ENCODE measurements at regions not wholly inside any gene's neighbourhood (a gene's known extent, or its start where the extent isn't known, plus 50 kb on each side); places are given as distances from the start of the nearest gene placed in this dataset.

DNA sequence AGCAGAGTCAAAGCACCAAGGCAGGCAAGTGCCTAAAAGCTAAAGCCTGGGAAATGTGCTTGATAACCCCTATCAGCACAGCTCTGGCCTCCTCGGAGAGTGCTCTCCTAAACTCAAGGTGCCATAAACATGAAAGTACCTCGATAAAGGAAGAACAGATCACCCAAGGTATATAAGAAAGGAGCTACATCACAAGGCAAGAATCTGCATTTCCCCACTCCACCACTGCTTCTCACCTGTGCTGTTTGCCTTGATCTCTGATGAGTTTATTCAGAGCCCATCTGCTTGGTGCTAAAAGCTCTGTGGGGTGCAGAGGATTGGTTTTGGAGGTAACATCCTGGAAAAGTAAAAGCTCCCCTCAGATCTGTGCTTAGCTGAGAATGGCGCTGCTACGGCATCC lies 449.5 kb upstream of the CDH5 start:
- no peak for DNase-seq (ENCODE audit: low read depth in 2 of 2)

DNA sequence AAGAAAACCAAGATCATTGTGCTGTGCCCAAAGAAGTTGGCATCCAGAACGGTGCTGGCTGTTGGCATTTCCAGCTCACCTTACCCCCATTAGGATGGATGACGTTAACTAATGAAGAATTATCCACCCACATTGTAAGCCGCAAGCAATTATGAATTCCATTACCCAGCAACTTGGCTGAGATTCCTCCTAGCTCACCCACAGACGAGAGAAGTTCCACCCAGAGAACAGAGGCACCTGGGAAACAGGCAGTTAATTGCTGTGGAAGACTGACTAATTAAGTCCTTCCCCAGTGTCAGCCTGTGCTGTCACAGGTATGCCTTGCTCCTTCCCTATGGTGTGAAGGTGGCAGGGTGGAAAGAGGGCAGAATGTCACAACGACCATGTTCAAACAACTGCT lies 456.2 kb upstream of the CDH5 start:
- DNase-seq (ENCODE audit: low read depth in 2 of 2), result no peak

DNA sequence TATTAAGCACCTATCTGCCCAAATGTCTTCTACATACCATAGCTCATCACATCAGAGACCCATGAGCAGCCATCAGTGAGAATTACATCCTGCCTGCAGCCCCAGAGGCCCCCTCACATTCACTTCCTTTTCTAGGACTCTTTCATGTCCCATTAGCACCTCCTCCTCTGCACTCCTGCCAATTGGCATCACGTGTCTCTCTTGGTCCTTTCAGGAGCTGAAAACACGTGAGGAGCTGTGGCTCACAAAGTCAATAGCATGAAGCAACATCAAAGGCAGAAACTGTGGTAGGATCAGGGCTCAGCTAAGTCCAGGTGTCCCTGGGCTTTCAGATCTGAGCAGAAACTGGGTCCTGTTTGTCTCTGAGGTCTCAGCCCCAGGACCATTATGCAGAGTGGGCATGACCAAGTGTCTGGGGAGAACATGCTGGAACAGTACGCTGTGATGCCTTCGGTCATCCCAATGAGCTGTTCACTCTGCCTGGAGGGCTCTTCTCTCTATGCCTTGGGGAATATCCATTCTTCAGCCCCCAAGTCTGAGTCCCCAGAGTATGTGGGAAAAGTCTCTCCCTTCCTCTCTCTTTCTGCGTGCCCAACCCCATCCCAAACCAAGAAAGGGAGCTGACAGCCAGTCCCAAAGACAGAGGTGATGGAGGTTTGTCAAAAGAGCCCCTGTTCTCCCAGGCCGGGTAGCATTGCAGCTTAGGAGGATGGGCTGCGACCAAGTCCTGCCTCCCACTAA lies 457.0 kb upstream of the CDH5 start:
- DNase-seq (ENCODE audit: low read depth in 2 of 2), result no peak

DNA sequence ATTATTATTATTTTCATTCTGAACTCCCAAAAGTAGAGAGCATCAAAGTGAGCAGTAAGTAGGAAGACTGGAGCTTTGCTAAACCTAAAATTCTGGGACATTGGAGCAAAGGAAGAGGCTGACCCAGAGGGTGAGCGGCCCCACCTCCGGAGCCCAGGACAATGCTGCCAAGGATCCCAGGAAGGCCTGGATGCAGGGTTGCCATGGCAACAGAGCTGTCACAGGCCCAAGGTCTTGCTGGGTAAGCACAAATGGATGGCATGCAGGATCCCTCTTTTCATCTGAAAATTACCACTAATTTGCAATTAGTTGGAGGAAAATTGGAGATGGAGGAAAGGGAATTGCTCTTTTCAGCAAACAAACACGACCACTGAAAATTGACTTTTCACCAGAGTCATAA lies 457.9 kb upstream of the CDH5 start:
- DNase-seq (ENCODE audit: low read depth in 2 of 2), result no peak

DNA sequence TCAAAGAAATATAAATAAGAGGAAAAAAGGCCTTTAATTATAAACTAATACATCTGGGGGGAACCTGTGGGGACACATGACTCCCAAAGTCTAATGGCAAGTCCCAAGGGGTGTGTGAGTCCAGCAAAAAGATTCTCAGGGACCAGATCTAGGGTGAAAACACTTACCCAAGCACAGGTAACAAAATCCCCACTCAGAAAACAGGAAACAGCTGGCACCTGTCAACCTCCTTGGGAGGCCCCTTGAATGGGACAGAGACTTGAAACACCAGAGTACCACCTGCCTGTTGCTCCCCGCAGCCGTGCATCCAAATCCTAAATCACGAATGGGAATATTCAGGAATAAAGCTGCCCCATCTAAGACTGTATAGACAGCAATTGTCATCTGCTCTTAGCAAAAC lies 461.2 kb upstream of the CDH5 start:
- no peak for DNase-seq (ENCODE audit: low read depth in 2 of 2)

DNA sequence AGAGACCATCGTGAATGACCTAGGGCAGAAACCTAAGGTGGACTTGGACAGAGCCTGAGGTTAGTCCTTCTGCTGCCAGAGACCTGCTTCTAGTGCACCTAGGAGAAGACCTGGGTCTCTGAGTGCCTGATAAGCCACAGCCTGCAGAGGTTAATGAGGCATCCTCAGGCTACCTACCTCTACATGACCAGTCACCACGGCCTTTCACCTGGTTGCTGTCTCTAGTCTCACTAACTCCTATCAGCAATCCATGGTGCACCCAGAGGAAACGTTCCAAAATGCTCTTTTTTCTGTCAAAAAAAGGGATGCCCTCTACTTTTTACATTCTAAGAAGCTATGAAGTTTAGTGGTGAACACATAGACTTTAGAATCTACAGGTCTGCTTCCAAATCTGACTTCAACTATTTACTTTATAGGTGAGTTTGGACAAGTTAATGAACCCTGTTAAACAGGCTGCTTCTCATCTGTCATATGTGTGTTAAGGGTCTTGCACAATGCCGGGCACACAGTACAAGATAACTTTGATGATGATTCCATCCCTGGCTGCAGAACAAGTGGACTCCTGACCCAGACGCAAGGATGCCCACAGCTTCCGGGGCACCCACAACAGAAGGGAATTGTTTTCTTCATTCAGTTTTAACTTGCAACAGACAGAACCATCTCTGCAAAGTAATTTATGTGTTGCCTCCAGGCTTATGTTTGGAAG lies 469.9 kb upstream of the CDH5 start:
- no peak for DNase-seq (ENCODE audit: low read depth in 2 of 2)

DNA sequence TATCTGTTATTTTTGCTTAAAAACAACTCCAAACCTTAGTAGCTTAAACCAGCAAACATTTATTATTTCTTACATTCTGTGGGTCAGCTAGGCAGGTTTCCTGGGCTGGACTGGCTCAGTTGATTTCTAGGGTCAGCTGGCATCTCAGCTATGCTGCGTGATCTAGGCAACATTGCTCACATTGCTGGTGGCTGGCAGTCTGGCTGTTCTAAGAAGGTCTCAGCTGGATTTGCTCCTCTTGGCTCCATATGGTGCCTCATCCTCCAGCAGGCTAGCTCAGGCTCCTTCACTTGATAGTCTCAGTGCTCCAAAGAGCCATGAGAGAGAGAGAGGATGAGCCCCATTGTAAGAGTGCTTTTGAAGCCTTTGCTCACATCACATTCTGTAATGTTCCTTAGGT lies 470.6 kb upstream of the CDH5 start:
- no peak for DNase-seq (ENCODE audit: low read depth in 2 of 2)

DNA sequence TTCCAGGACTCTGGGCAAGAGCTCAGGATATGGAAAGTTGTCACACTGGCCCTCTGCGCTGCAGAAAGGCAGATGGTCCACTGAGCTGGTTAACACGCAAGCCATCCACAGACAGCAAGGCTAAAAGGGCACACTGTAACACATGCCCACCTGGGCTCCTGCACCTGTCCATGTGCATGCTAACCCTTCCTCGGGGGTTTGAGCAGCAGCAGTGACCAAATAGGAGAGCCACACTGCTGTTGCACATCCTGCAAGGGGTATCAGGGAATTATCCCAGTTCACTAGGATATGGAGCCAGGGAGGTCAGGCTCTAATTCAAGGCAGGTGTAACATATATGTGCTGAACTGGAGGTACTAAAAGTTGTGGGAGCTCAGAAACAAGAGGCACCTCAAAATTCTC lies 471.0 kb upstream of the CDH5 start:
- DNase-seq (ENCODE audit: low read depth in 2 of 2), result no peak

DNA sequence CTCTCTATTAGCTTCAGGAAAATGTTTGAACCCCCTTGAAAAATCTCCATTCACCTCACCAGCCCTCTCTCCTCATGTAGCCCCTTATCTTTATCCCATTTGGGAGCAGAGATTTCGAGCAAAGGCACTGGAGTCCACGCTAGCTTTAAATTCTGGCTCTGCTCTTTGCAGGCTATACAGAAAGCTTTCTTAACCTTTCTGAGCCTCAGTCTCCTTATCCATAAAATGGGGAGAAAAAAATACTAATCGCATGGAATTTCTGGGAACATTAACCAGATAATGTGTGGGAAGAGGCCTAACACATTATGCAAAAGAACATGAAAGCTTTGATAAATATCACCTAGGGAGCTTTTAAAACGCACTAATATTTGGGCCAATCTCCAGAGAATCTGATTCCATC lies 476.3 kb upstream of the CDH5 start:
- no peak for DNase-seq (ENCODE audit: low read depth in 2 of 2)

DNA sequence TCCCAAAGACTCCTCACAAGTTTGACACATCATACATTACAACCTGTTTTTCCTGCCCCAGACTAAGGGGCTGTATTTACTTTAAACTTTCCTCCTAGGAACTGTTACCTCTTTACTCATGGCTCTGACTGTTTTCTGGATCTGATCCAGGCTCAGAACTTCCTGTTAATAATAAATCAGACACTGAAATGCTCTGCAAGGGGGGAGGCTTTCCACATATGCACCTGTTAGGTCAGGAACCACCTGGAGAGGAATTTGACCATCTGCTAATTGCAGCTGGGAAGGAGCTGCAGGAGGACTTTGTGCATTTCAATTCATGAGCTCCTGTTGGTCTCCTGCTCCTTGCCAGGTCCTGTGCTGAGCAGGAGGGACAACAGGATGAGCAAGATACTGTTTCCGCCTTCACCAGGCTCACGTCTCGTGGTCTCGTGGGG lies 476.9 kb upstream of the CDH5 start:
- DNase-seq (ENCODE audit: low read depth in 2 of 2), result no peak

DNA sequence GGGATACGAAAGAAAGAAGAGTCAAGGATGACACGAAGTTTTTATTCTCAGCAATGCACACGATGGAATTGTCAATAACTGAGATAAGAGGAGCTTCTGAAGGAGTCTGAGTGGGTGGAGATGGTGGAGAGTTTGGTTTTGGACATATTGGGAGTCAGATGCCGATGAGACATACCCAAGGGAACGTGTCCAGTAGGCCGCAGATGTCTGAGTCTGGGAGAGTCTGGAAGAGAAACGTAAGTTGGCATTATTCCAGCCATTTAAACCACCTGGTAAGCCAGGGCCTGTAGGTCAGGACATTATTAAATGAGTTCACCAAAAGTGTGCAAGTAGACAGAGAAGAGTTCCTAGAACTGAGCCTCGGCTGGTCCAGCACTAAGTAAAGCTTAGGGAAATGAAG lies 478.3 kb upstream of the CDH5 start:
- no peak for DNase-seq (ENCODE audit: low read depth in 2 of 2)

DNA sequence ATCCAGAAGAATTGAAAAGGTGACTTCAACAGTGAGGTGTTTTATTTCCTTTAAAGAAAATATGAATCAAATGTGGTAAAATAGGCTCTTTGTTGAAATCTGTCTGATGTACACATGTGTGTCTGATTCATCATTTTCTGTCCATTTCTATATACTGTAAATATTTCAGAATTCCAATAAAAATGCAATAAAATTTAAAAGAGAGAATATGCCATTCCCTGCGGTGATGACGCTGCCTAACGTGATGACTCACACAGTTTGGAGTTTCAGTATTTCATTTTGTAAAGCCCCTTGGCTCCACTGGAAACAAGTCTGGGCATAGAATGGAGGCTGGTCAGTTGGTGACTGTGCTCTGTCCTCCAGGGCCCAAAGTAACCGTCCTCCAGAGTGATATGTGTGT lies 482.5 kb upstream of the CDH5 start:
- DNase-seq (ENCODE audit: low read depth in 2 of 2), result no peak

DNA sequence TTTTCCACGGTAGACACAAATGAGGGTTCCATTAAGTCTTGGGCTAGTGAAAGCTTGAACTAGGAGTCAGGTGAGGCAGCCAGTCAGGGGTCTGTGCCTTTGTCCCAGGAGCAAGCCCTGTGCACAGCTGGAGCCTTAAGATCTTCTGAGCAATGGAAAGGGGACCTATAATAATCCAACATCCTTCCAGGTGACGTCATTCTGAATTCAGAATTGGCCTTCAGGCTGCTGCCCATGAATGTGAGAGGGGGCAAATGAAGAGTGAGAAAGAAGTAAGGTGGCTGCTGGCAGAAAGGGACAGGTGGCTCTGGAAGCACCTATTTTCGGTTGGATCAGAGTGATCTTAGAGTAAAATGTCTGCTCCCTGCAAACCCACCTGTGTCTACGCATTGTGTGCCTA lies 488.1 kb upstream of the CDH5 start:
- no peak for DNase-seq (ENCODE audit: low read depth in 2 of 2)

DNA sequence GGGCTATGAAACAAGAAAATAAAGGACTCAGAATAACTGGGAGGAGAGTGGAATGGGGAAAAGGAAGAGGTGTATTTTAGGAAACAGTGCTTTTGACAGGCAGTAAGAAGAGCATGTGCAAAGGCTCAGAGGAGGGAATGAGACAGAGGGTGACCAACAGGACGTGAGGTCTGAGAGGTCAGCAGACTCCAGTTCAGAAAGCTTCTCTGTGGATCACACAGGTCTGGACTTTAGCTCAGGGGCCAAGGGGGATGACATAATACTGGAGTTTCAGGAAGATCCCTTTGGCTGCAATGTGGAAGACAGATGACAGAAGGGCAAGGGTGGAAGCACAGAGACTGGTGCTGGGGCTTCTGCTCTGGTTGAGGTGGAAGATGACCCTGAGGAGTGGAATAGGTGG lies 489.9 kb upstream of the CDH5 start:
- DNase-seq (ENCODE audit: low read depth in 2 of 2), result no peak

DNA sequence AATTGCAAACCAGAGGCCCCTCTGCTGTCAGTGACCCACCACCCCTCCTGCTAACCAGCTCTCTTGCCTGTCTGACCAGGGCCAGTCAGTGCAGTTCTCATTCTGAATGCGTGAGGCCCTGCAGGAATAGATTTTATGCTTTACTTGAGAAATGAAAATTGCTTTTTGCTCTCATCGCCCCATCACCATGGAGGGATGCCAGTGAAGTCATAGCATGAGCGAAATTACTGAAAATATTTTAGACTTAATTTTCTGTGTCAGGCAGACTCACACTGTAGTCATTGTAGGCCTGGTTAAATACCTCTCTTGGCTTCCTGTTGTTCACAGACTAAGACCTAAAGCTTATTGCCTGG lies 490.5 kb upstream of the CDH5 start:
- no peak for DNase-seq (ENCODE audit: low read depth in 2 of 2)

DNA sequence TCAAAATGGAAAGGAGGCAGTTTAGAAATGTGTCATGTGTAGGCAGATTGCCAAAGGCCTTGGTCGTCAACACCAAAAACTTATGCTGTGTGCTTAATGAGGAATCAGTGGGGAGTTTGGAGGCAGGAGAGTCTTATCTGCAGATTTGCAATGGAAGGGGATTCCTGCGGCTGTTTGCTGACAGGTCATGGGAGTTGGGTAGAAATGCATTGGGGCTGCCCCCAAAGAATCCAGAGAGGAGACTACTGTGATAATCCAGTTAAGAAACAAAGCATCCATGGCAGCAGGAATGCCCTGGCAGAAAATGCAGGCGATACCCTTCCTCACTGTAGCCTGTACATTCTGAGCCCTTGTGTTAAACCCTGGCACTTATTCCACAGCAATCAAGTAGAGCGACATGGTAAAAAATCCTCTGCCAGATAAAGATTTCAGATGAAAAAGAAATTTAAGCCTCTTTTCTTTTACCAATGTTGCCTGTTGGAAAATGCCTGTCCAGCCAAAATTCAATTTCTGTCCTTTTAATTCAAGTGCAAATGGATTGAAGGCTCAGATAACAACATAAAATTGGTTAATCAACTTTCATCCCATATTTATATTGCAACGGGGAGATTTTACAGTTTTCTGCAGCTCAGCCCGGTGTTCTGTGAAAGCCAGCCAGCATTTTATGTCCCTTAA lies 491.0 kb upstream of the CDH5 start:
- DNase-seq (ENCODE audit: low read depth in 2 of 2), result no peak

DNA sequence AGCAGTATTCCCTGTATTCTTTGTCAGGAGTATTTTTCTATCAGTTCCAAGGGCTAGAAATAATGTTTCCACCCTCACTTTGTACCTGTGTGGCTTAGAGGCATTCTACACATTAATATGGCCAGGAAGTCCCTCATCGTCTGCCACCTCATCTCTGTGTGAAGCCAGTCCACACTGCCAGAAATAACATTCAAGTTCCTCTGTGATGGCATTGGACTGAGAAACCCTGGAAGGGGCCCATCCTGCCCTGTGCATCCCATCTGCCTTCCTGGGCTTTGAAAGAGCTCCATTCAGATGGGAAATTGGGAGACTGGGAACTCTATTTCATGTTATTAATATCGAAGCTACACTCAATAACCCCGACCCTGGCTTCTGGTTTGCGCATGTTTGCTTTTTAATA lies 497.2 kb upstream of the CDH5 start:
- no peak for DNase-seq (ENCODE audit: low read depth in 2 of 2)

DNA sequence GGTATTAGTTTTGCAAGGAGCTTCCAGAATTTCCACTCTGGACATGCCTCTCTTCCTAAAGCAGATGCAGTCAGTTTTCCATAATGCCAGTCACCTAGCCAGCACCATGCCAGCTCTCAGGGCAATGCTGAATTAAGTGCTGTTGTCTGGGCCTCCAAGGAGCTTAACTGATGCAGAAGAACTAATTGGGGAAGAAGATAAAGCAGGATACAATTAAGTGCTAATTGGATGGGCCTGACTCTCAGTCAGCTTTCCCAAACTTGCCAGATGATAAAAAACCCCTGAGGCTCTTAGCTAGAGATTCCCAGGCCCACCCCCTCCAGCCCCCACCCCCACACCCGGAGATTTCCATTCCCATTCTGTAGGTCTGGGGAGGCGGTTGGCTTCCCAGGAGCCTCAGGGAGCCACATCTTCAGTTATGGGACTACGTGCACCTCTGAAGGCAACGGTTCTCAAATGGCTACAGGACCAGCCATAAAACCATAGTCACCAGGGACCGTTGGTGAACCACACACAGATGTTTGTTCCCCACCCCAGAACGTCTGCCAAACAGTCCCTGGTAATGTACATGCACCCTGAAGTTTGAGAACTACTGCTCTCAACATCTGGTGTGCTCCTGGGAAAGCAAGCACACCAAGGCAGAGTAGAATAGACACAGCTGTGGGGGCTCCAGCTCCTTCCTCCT lies 499.1 kb upstream of the CDH5 start:
- DNase-seq (ENCODE audit: low read depth in 2 of 2), result no peak

DNA sequence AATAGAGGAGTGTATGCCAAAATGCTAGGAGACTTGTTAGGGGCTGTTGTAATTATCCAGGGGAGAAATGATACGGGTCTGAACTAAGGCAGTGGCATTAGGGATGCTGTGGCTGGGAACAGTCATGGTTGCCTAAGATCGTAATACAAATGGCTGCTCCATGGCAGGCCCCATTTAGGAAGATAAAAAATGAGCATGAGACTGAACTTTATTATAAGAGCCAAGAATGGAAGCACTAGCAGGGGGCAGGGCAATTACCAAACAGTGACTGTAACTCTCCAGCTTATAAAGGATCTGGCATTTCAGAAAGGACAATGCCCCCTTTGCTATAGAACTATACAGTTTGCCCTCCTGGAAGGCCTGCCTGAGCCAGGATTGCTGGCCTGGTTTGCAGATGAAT lies 503.3 kb upstream of the CDH5 start:
- DNase-seq (ENCODE audit: low read depth in 2 of 2), result no peak

DNA sequence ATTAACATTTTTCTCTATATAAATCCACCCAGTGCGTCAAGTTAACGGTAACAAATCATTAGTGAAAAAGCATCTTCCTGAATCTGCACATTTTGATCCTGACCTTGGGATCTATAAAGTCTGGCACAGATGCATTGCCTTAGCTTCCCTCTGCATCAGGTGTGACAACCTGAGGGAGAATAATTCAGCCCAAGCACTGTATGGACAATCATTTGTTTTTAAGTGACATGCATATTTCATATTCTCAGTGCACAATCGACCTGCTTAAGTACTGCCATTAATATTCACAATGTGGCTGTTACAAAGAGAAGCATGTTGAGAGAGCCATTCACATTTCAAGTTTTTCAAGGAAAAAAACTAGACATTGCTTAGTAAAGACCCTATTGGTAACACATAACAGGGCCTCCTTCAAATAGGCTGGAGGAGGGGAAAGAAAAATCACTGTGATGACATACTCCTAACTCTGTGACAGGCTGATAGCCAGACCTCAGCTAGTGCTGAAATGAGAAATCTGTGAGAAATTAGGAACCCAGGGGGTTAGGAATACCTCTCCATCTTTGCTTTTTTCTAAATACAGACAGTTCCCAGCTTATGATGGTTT lies 505.3 kb upstream of the CDH5 start:
- no peak for DNase-seq (ENCODE audit: low read depth in 2 of 2)

DNA sequence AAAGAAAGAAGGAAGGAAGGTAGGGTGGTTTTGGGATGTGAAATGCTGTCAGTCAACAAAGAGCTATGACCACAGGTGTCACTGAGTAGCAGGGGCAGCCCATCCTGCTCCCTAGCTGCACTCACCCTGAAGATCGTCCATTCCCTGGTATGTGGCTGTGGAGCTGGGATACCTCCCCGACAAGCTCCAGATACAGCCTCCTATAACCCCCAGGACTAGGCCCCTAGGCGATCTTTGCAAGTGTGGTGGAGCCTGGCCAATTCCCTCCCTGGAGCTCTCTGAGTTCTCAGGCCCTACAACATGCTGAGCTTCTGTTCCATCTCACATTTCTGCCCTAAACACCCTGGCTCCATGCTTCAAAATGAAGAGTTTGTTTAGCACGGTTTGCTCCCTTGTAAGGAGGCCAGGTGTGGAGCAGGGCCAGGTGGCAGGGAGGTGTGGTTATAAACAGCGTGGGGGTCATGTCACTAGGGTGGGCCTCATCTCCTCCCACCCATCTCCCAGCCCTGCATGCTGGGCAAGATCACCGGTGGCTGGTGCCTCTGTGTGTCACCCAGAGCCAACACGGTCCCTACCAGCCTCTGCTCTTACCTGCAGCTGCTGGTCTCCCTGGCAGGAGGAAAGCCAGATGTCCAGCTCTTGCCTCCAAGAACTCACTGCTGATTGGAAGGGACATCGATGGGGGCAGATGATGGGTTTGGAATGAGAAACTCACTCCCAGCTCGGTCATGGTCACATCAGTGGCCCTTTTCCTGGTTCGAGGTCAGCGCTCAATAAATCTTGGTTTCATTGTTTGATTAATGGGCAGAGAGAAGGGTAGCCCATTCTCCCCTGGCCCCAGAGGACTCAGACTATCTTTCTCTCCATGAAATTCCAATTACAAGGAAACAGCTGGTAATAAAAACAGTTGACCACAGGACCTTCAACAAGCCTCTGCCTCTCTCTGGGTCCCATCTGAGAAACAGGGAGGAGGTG lies 511.0 kb upstream of the CDH5 start:
- DNase-seq (ENCODE audit: low read depth in 2 of 2), result no peak
